SH-SY5Y (cell line): ENCODE measurements at regions not wholly inside any gene's neighbourhood (a gene's known extent, or its start where the extent isn't known, plus 50 kb on each side); places are given as distances from the start of the nearest gene placed in this dataset.

Experiments
- GATA2 ChIP-seq: IDR thresholded peaks from 2 replicates; pipeline ENCODE4 v1.6.1; 2011; ENCODE audit warnings: mild to moderate bottlenecking, low read depth, low read length
- GATA3 ChIP-seq: IDR thresholded peaks from 2 replicates; pipeline ENCODE4 v1.6.1; 2011; ENCODE audit warnings: low read depth, mild to moderate bottlenecking, low read length, moderate library complexity

DNA sequence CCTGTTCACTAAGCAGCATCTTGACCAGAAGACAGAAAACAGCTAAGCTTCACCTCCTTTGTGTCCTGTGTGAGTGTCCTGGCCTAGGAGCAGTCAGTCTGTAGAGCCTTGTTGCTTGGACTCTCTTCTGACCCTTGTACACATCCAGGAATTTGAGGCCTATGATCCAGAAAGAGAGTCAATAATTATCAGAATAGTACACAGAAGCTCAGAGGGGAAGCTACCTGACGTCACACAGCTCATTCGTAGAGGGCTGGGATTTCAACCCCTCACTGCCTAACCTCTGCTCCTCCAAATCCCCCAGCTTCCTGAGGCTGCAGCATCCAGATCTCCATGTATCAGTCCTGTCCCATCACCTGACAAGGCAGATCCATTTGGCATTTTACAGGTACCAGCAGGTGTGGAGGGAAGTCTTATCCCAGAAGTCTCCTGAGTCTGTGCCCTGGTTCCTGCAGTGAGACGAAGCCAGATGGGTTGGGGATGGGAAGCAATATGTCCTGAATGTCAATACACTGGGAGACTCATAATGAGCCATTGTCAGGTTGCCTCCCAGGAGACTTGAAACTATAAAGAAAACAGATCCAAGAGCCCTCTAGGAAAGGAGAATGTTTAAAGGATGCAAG lies 203.1 kb downstream of the MINAR1 start:
- no peak for TF ChIP-seq GATA3
- TF ChIP-seq GATA2, result no peak
